SK-N-SH treated with all-trans-retinoic acid at 6 μM for 48 hours (cell line): ENCODE measurements at regions not wholly inside any gene's neighbourhood (a gene's known extent, or its start where the extent isn't known, plus 50 kb on each side); places are given as distances from the start of the nearest gene placed in this dataset.

Experiments used
- ATAC-seq: fragments of 200-7000 bp; cut with Tn5 transposase; 3 replicates; pipeline ENCODE4 v1.9.1; 2020; ENCODE audit warnings: mild to moderate bottlenecking, moderate library complexity
- ARNTL ChIP-seq: fragments of 450-650 bp; formaldehyde crosslinking; IDR thresholded peaks from 2 replicates; pipeline ENCODE4 v1.5.0; 2020; ENCODE audit warnings: low read depth, mild to moderate bottlenecking, moderate library complexity, borderline replicate concordance
- BACH2 ChIP-seq: fragments of 250-450 bp; sonication (Bioruptor Pico); IDR thresholded peaks from 2 replicates; pipeline ENCODE4 v1.9.0; 2021; ENCODE audit warnings: mild to moderate bottlenecking, borderline replicate concordance
- CSDC2 ChIP-seq: fragments of 250-450 bp; sonication (Bioruptor Pico); IDR thresholded peaks from 2 replicates; pipeline ENCODE4 v1.5.0; 2020; ENCODE audit warnings: mild to moderate bottlenecking, moderate library complexity
- ESRRG ChIP-seq: fragments of 250-450 bp; sonication (Bioruptor Pico); IDR thresholded peaks from 2 replicates; pipeline ENCODE4 v1.6.1; 2021; ENCODE audit warnings: mild to moderate bottlenecking
- GLIS3 ChIP-seq: fragments of 250-450 bp; sonication (Bioruptor Pico); IDR thresholded peaks from 2 replicates; pipeline ENCODE4 v1.5.0; 2020; ENCODE audit warnings: mild to moderate bottlenecking, moderate library complexity
- ISL1 ChIP-seq: fragments of 250-450 bp; sonication (Bioruptor Pico); IDR thresholded peaks from 2 replicates; pipeline ENCODE4 v2.1.2; 2022; ENCODE audit warnings: mild to moderate bottlenecking, moderate library complexity
- OSR1 ChIP-seq: fragments of 250-450 bp; sonication (Bioruptor Pico); IDR thresholded peaks from 2 replicates; pipeline ENCODE4 v1.8.0; 2022; ENCODE audit warnings: moderate library complexity, mild to moderate bottlenecking, inconsistent platforms
- PPARA ChIP-seq: fragments of 250-450 bp; sonication (Bioruptor Pico); IDR thresholded peaks from 2 replicates; pipeline ENCODE4 v1.5.0; 2020; ENCODE audit warnings: mild to moderate bottlenecking, borderline replicate concordance
- RARB ChIP-seq: fragments of 250-450 bp; sonication (Bioruptor Pico); IDR thresholded peaks from 2 replicates; pipeline ENCODE4 v1.8.0; 2021; ENCODE audit warnings: mild to moderate bottlenecking, moderate library complexity
- SNAI2 ChIP-seq: fragments of 250-450 bp; sonication (Bioruptor Pico); IDR thresholded peaks from 2 replicates; pipeline ENCODE4 v1.5.0; 2020; ENCODE audit warnings: mild to moderate bottlenecking, moderate library complexity
- TCF4 ChIP-seq: fragments of 250-450 bp; sonication (Bioruptor Pico); IDR thresholded peaks from 2 replicates; pipeline ENCODE4 v1.8.0; 2021; ENCODE audit warnings: mild to moderate bottlenecking, moderate library complexity, borderline replicate concordance
- TOX ChIP-seq: fragments of 250-450 bp; sonication (Bioruptor Pico); IDR thresholded peaks from 2 replicates; pipeline ENCODE4 v1.8.0; 2021; ENCODE audit warnings: mild to moderate bottlenecking, moderate library complexity, borderline replicate concordance
- ZC3H10 ChIP-seq: fragments of 250-450 bp; sonication (Bioruptor Pico); IDR thresholded peaks from 2 replicates; pipeline ENCODE4 v1.5.1; 2021; ENCODE audit warnings: mild to moderate bottlenecking, moderate library complexity
- ZFP3 ChIP-seq: fragments of 250-450 bp; sonication (Bioruptor Pico); IDR thresholded peaks from 2 replicates; pipeline ENCODE4 v1.5.0; 2020; ENCODE audit warnings: mild to moderate bottlenecking, moderate library complexity
- ZFP30 ChIP-seq: fragments of 450-650 bp; formaldehyde crosslinking; IDR thresholded peaks from 2 replicates; pipeline ENCODE4 v1.5.0; 2022; ENCODE audit warnings: mild to moderate bottlenecking, moderate library complexity
- ZNF70 ChIP-seq: fragments of 450-650 bp; formaldehyde crosslinking; IDR thresholded peaks from 2 replicates; pipeline ENCODE4 v1.5.0; 2020; ENCODE audit warnings: mild to moderate bottlenecking, moderate library complexity
- ZNF8 ChIP-seq: fragments of 450-650 bp; formaldehyde crosslinking; IDR thresholded peaks from 2 replicates; pipeline ENCODE4 v1.5.0; 2020; ENCODE audit warnings: mild to moderate bottlenecking, moderate library complexity
- TF ChIP-seq, protein P1 (sequence below): fragments of 250-450 bp; sonication (Bioruptor Pico); IDR thresholded peaks from 2 replicates; pipeline ENCODE4 v1.5.0; 2020; ENCODE audit warnings: mild to moderate bottlenecking, moderate library complexity
- TF ChIP-seq, protein P2 (sequence below): fragments of 250-450 bp; sonication (Bioruptor Pico); IDR thresholded peaks from 2 replicates; pipeline ENCODE4 v1.5.1; 2021; ENCODE audit warnings: mild to moderate bottlenecking, moderate library complexity
- TF ChIP-seq, protein P3 (sequence below): fragments of 250-450 bp; sonication (Bioruptor Pico); IDR thresholded peaks from 2 replicates; pipeline ENCODE4 v1.8.0; 2021; ENCODE audit warnings: low read depth, mild to moderate bottlenecking, moderate library complexity, borderline replicate concordance

DNA sequence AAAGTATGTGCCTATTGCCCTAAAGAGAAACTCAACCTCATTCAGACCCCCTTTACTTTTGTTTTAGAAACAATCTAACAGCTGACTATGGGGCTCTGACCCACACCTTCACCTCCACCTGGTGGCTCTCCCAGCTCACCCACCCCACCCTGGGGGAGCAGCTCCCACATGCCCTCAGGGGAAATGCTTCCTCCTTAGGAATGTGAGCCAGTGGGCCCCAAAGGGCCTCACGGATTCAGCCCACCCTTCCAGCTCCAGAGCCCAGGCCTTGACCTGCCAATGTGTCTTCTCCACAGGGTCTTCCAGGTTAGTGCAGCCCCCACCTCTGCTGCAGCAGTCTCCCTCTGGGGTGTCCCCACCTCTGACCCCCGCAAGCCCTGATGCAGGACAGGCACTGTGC is 680.1 kb upstream of the RAB6C start:
- no peak for ATAC-seq
- TF ChIP-seq GLIS3 (CRISPR knock-in tag) (no peak), PPARA (CRISPR knock-in tag) (no peak), ZNF8 (CRISPR knock-in tag) (no peak), TOX (CRISPR knock-in tag) (no peak), ZFP3 (CRISPR knock-in tag) (no peak), ZFP30 (CRISPR knock-in tag) (no peak), ISL1 (CRISPR knock-in tag) (no peak), TCF4 (CRISPR knock-in tag) (no peak)
- TF ChIP-seq, protein P1, sequence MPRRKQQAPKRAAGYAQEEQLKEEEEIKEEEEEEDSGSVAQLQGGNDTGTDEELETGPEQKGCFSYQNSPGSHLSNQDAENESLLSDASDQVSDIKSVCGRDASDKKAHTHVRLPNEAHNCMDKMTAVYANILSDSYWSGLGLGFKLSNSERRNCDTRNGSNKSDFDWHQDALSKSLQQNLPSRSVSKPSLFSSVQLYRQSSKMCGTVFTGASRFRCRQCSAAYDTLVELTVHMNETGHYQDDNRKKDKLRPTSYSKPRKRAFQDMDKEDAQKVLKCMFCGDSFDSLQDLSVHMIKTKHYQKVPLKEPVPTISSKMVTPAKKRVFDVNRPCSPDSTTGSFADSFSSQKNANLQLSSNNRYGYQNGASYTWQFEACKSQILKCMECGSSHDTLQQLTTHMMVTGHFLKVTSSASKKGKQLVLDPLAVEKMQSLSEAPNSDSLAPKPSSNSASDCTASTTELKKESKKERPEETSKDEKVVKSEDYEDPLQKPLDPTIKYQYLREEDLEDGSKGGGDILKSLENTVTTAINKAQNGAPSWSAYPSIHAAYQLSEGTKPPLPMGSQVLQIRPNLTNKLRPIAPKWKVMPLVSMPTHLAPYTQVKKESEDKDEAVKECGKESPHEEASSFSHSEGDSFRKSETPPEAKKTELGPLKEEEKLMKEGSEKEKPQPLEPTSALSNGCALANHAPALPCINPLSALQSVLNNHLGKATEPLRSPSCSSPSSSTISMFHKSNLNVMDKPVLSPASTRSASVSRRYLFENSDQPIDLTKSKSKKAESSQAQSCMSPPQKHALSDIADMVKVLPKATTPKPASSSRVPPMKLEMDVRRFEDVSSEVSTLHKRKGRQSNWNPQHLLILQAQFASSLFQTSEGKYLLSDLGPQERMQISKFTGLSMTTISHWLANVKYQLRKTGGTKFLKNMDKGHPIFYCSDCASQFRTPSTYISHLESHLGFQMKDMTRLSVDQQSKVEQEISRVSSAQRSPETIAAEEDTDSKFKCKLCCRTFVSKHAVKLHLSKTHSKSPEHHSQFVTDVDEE: no peak
- TF ChIP-seq, protein P2, sequence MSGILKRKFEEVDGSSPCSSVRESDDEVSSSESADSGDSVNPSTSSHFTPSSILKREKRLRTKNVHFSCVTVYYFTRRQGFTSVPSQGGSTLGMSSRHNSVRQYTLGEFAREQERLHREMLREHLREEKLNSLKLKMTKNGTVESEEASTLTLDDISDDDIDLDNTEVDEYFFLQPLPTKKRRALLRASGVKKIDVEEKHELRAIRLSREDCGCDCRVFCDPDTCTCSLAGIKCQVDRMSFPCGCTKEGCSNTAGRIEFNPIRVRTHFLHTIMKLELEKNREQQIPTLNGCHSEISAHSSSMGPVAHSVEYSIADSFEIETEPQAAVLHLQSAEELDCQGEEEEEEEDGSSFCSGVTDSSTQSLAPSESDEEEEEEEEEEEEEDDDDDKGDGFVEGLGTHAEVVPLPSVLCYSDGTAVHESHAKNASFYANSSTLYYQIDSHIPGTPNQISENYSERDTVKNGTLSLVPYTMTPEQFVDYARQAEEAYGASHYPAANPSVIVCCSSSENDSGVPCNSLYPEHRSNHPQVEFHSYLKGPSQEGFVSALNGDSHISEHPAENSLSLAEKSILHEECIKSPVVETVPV (CRISPR knock-in tag): no peak
- TF ChIP-seq, all 23 proteins: peak for 0

DNA sequence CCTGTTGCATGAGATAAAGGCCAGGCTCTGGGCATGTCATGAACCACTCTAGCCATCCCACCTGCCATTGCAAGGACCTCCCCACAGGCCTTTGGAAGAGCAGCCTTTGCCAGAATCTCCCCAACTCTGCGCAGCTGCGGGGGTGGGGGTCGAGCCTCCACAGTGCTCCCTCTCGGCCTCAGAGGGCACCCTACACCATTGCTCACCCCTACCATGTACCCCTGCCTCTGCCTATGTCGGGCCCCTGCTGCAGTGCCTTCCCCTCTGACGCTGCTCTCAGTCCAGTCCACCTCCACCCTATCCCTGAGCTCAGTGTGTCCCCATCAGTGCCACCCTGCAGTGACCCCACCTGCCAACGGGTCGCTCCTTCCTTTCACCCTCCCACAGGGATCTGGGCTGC is 679.7 kb upstream of the RAB6C start:
- no peak for TF ChIP-seq TOX (CRISPR knock-in tag)
- TF ChIP-seq ZNF8 (CRISPR knock-in tag): no peak
- no peak for TF ChIP-seq ZNF70 (CRISPR knock-in tag)
- TF ChIP-seq, protein P3, sequence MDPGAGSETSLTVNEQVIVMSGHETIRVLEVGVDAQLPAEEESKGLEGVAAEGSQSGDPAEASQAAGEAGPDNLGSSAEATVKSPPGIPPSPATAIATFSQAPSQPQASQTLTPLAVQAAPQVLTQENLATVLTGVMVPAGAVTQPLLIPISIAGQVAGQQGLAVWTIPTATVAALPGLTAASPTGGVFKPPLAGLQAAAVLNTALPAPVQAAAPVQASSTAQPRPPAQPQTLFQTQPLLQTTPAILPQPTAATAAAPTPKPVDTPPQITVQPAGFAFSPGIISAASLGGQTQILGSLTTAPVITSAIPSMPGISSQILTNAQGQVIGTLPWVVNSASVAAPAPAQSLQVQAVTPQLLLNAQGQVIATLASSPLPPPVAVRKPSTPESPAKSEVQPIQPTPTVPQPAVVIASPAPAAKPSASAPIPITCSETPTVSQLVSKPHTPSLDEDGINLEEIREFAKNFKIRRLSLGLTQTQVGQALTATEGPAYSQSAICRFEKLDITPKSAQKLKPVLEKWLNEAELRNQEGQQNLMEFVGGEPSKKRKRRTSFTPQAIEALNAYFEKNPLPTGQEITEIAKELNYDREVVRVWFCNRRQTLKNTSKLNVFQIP (CRISPR knock-in tag): no peak
- no peak for TF ChIP-seq CSDC2 (CRISPR knock-in tag)
- TF ChIP-seq ISL1 (CRISPR knock-in tag): no peak
- TF ChIP-seq GLIS3 (CRISPR knock-in tag): no peak
- no peak for TF ChIP-seq RARB (CRISPR knock-in tag)
- TF ChIP-seq SNAI2 (CRISPR knock-in tag): no peak
- TF ChIP-seq ESRRG: no peak
- ATAC-seq: no peak

DNA sequence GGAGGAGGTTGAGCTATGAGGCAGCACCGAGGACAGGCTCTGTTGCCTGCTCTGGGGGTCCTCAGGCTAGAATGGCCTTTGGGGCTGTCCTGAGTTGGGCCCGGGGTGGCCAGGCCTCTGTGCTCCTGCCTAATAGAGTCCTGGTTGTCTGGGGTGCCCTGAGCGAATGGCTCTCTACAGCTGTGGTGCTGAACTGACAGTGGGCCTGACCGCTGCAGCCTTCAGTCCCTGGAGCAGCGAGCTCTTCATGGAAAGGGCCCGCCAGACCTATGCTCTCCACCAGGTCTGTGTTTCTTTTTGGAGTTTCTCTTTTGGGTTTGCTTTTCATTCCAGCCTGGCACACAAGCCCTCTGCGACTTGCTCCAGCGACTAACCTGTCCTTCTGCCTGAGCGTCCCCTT is 679.0 kb upstream of the RAB6C start:
- TF ChIP-seq ARNTL (CRISPR knock-in tag) (no peak), ISL1 (CRISPR knock-in tag) (no peak), ZFP30 (CRISPR knock-in tag) (no peak), ZNF8 (CRISPR knock-in tag) (no peak), OSR1 (CRISPR knock-in tag) (no peak), TCF4 (CRISPR knock-in tag) (no peak), TOX (CRISPR knock-in tag) (no peak), BACH2 (CRISPR knock-in tag) (no peak), ZC3H10 (CRISPR knock-in tag) (no peak), RARB (CRISPR knock-in tag) (no peak), PPARA (CRISPR knock-in tag) (no peak), SNAI2 (CRISPR knock-in tag) (no peak)
- TF ChIP-seq, protein P3 (CRISPR knock-in tag): no peak
- TF ChIP-seq, protein P1: no peak
- ATAC-seq: no peak
